Left lung (tissue), 4 donors: ENCODE measurements at regions not wholly inside any gene's neighbourhood (a gene's known extent, or its start where the extent isn't known, plus 50 kb on each side); places are given as distances from the start of the nearest gene placed in this dataset.
A peak's percentile ranks its signal among the peaks of the same experiment; 100 is the strongest.

ENCODE experiments used
- ATAC-seq: fragments of 200-7000 bp; cut with Tn5 transposase; one replicate; pipeline ENCODE4 v1.9.1; 2020; ENCODE audit warnings: moderate library complexity
- DNase-seq, 4 donors: peaks; one replicate each; pipeline ENCODE4 v3.0.0-alpha.2; 2013 to 2020
- H3K27ac ChIP-seq, 2 donors: fragments of 200-600 bp; sonication (generic) in 1 of 2; one replicate each; pipeline versions ENCODE4 v1.5.0 to v1.8.0; 2020 to 2021
- H3K27me3 ChIP-seq, 2 donors: fragments of 200-600 bp; sonication (generic) in 1 of 2; one replicate each; pipeline versions ENCODE4 v1.5.0 to v1.8.0; 2020 to 2021
- H3K36me3 ChIP-seq, 2 donors: fragments of 200-600 bp; sonication (generic) in 1 of 2; one replicate each; pipeline versions ENCODE4 v1.5.0 to v1.8.0; 2020 to 2021
- H3K4me1 ChIP-seq, 2 donors: fragments of 200-600 bp; one replicate each; pipeline ENCODE4 v1.8.0; 2021
- H3K4me3 ChIP-seq, 2 donors: fragments of 200-600 bp; sonication (generic) in 1 of 2; one replicate each; pipeline versions ENCODE4 v1.5.0 to v1.8.0; 2020 to 2021; ENCODE audit warnings: mild to moderate bottlenecking in 1 of 2
- H3K9me3 ChIP-seq, 2 donors: fragments of 200-600 bp; sonication (generic) in 1 of 2; one replicate each; pipeline versions ENCODE4 v1.5.0 to v1.8.0; 2020 to 2021
- CTCF ChIP-seq, 2 donors: fragments of 200-600 bp; sonication (generic) in 1 of 2; IDR thresholded peaks; one replicate each; pipeline versions ENCODE4 v1.5.0 to v1.8.0; 2021; ENCODE audit warnings: antibody characterized with exemption in 2 of 2
- intact Hi-C, 2 donors: fragments of 100-400 bp; cut with DNase I; formaldehyde crosslinking; loops; one replicate each; pipeline versions ENCODE4 v1.11.2 to v1.14.2; 2022
- donor health status: DM: no; HTN: yes; CAD: no.
- donor health status: DM: no; HTN: no; CAD: no.

GRCh38 chr16:85495823-85496538 is 117.1 kb upstream of the GSE1 start:
- Histone ChIP-seq H3K4me3 (no peak overlapping the region), H3K9me3 (no peaks in the 10 kb centered on the region), H3K27me3 (no peaks in the 10 kb centered on the region), H3K4me1 (peaks cover 11 to 23% of the 10 kb centered on the region in 2 donors), H3K36me3 (no peaks in the 10 kb centered on the region), H3K27ac (no peak overlapping the region)
- ATAC-seq (no peak), DNase-seq (peak in 1 of 4 donors; percentile 69)
- intact Hi-C loops = no loop called here
- no peak for TF ChIP-seq CTCF (IDR thresholded peaks at IDR 0.05)

- Histone ChIP-seq H3K9me3 (no peaks in the 10 kb centered on the region), H3K4me1 (peaks cover 0 to 5% of the 10 kb centered on the region in 2 donors), H3K36me3 (no peaks in the 10 kb centered on the region), H3K4me3 (no peak overlapping the region), H3K27ac (no peak overlapping the region), H3K27me3 (no peaks in the 10 kb centered on the region)
- intact Hi-C loops = no loop called here
- no peak for ATAC-seq
- TF ChIP-seq CTCF (IDR thresholded peaks at IDR 0.05) = no peak
- DNase-seq = peak in 1 of 4 donors; percentile 63
These were observed 115.4 kb upstream of the GSE1 start for GRCh38 chr16:85497622-85498314.

GRCh38 chr16:85498607-85499006 is 114.5 kb upstream of the GSE1 start:
- DNase-seq (peak in 1 of 4 donors; percentile 54), ATAC-seq (no peak)
- Histone ChIP-seq H3K27ac (no peak overlapping the region), H3K27me3 (no peaks in the 10 kb centered on the region), H3K9me3 (no peaks in the 10 kb centered on the region), H3K4me3 (no peak overlapping the region), H3K4me1 (no peaks in the 10 kb centered on the region), H3K36me3 (no peaks in the 10 kb centered on the region)
- intact Hi-C loops = no loop called here
- TF ChIP-seq CTCF (IDR thresholded peaks at IDR 0.05) = no peak

- H3K27ac ChIP-seq = no peak overlapping the region
- H3K36me3 ChIP-seq = no peaks in the 10 kb centered on the region
- no peaks in the 10 kb centered on the region for H3K9me3 ChIP-seq
- no peak overlapping the region for H3K4me3 ChIP-seq
- ATAC-seq (no peak), DNase-seq (no peak)
- peaks cover 0 to 3% of the 10 kb centered on the region in 2 donors for H3K4me1 ChIP-seq
- TF ChIP-seq CTCF (IDR thresholded peaks at IDR 0.05) = no peak
- intact Hi-C loops = no loop called here
- no peaks in the 10 kb centered on the region for H3K27me3 ChIP-seq
These were observed 112.9 kb upstream of the GSE1 start for GRCh38 chr16:85500220-85500619.

GRCh38 chr16:85501900-85502299 is 111.2 kb upstream of the GSE1 start:
- ATAC-seq (no peak), DNase-seq (no peak)
- Histone ChIP-seq H3K27ac (no peak overlapping the region), H3K4me3 (no peak overlapping the region), H3K27me3 (no peaks in the 10 kb centered on the region), H3K9me3 (no peaks in the 10 kb centered on the region), H3K36me3 (no peaks in the 10 kb centered on the region), H3K4me1 (peaks cover 0 to 14% of the 10 kb centered on the region in 2 donors)
- intact Hi-C loops = no loop called here
- TF ChIP-seq CTCF (IDR thresholded peaks at IDR 0.05) = no peak
